ENCODE measurements at regions not wholly inside any gene's neighbourhood (a gene's known extent, or its start where the extent isn't known, plus 50 kb on each side); places are given as distances from the start of the nearest gene placed in this dataset.

DNA sequence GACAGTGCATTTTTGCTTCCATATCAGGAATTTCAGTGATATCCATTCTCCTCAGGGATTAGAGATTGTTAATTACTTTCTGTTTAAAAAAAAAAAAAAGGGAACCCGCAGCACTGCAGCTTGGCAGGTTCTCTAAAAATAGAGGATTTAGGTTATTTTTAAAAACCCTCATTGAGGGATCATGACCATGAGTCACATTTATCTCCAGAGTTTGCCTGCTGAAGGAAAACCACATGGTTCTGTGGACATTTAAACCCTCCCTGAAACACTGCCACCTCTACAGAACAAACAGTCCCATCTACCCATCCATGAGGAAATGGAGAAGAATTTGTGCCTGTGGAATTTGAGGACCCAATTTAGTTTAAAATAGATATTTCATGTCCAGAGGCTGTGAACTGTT lies 66.2 kb upstream of the UBE2E1 start:
- WGBS (ENCODE audit: insufficient coverage), result 38% methylated on average over 1 of the region's 1 CpG
- no peaks in the 10 kb centered on the region for H3K27me3 Mint-ChIP-seq (ENCODE audit: low read depth in 2 of 2)
- H3K36me3 ChIP-seq (ENCODE audit: control insufficient read depth, insufficient read depth, low read length), result no peaks in the 10 kb centered on the region
- H3K9me3 ChIP-seq (ENCODE audit: control insufficient read depth, insufficient read depth, low read length), result no peaks in the 10 kb centered on the region
- intact Hi-C loops (cut with micrococcal nuclease), result no loop called here
- TF ChIP-seq, protein P1, sequence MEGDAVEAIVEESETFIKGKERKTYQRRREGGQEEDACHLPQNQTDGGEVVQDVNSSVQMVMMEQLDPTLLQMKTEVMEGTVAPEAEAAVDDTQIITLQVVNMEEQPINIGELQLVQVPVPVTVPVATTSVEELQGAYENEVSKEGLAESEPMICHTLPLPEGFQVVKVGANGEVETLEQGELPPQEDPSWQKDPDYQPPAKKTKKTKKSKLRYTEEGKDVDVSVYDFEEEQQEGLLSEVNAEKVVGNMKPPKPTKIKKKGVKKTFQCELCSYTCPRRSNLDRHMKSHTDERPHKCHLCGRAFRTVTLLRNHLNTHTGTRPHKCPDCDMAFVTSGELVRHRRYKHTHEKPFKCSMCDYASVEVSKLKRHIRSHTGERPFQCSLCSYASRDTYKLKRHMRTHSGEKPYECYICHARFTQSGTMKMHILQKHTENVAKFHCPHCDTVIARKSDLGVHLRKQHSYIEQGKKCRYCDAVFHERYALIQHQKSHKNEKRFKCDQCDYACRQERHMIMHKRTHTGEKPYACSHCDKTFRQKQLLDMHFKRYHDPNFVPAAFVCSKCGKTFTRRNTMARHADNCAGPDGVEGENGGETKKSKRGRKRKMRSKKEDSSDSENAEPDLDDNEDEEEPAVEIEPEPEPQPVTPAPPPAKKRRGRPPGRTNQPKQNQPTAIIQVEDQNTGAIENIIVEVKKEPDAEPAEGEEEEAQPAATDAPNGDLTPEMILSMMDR (IDR thresholded peaks at IDR 0.05), result no peak
- peaks cover 9% of the 10 kb centered on the region for H3K4me1 ChIP-seq (ENCODE audit: control insufficient read depth, insufficient read depth, low read length)
- H3K27ac Mint-ChIP-seq, result no peak overlapping the region
- ATAC-seq (no peak), DNase-seq (no peak)
- no peaks in the 10 kb centered on the region for H3K27me3 ChIP-seq (ENCODE audit: control insufficient read depth, insufficient read depth, low read length)
- H3K4me1 Mint-ChIP-seq, result peaks cover 11 to 14% of the 10 kb centered on the region in 2 donors
- H3K27ac ChIP-seq (ENCODE audit: low read length), result no peak overlapping the region
- no peaks in the 10 kb centered on the region for H3K9me3 Mint-ChIP-seq
- H3K36me3 Mint-ChIP-seq, result no peaks in the 10 kb centered on the region
- H3K4me3 ChIP-seq (ENCODE audit: low read length), result no peak overlapping the region
- no peak overlapping the region for H3K4me3 Mint-ChIP-seq

DNA sequence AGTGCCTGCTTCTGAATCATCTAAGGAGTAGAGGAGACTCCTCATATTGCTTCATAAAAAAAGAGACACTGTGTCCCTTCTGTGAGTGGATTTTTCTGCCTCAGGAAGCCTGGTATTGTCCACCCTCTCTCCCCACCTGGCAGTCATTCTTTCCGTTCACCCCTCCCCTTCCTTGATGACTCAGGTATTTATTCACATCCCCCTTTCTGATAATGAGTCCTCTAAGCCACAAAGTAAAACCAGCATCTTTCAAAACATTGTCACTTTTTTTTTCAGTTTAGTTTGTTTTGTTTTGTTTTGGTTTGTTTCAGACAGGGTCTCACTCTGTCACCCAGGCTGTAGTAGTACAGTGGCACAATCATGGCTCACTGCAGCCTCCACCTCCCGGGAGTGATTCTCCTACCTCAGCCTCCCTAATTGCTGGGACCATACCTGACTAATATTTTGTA lies 65.2 kb upstream of the UBE2E1 start:
- Histone ChIP-seq H3K27me3 (ENCODE audit: control insufficient read depth, insufficient read depth, low read length) (no peaks in the 10 kb centered on the region), H3K9me3 (ENCODE audit: control insufficient read depth, insufficient read depth, low read length) (no peaks in the 10 kb centered on the region), H3K27ac (ENCODE audit: low read length) (no peak overlapping the region), H3K36me3 (ENCODE audit: control insufficient read depth, insufficient read depth, low read length) (no peaks in the 10 kb centered on the region), H3K4me3 (ENCODE audit: low read length) (no peak overlapping the region), H3K4me1 (ENCODE audit: control insufficient read depth, insufficient read depth, low read length) (peaks cover 9% of the 10 kb centered on the region)
- peak overlapping the region in 1 of 2 donors; percentile 63 for H3K27ac Mint-ChIP-seq
- peak; percentile 52 to 60 (median 57) for ATAC-seq
- H3K4me1 Mint-ChIP-seq, result peaks cover 11 to 14% of the 10 kb centered on the region in 2 donors
- H3K4me3 Mint-ChIP-seq, result no peak overlapping the region
- peak in 1 of 2 donors; percentile 10 for DNase-seq
- TF ChIP-seq, protein P1 (IDR thresholded peaks at IDR 0.05), result no peak
- no peaks in the 10 kb centered on the region for H3K9me3 Mint-ChIP-seq
- intact Hi-C loops (cut with micrococcal nuclease), result no loop called here
- WGBS (ENCODE audit: insufficient coverage), result 13% methylated on average over 1 of the region's 2 CpGs
- no peaks in the 10 kb centered on the region for H3K27me3 Mint-ChIP-seq (ENCODE audit: low read depth in 2 of 2)
- H3K36me3 Mint-ChIP-seq, result no peaks in the 10 kb centered on the region

GRCh38 chr3:23741036-23741706 lies 64.6 kb upstream of the UBE2E1 start:
- TF ChIP-seq, protein P1 (IDR thresholded peaks at IDR 0.05), result no peak
- Histone ChIP-seq H3K27me3 (ENCODE audit: control insufficient read depth, insufficient read depth, low read length) (no peaks in the 10 kb centered on the region), H3K27ac (ENCODE audit: low read length) (no peak overlapping the region), H3K9me3 (ENCODE audit: control insufficient read depth, insufficient read depth, low read length) (no peaks in the 10 kb centered on the region), H3K4me3 (ENCODE audit: low read length) (no peak overlapping the region), H3K36me3 (ENCODE audit: control insufficient read depth, insufficient read depth, low read length) (no peaks in the 10 kb centered on the region), H3K4me1 (ENCODE audit: control insufficient read depth, insufficient read depth, low read length) (peaks cover 9% of the 10 kb centered on the region)
- Mint-ChIP-seq H3K36me3 (no peaks in the 10 kb centered on the region), H3K9me3 (no peaks in the 10 kb centered on the region), H3K27me3 (ENCODE audit: low read depth in 2 of 2) (no peaks in the 10 kb centered on the region), H3K4me1 (peaks cover 11 to 14% of the 10 kb centered on the region in 2 donors), H3K27ac (peak overlapping the region in 1 of 2 donors; percentile 63), H3K4me3 (no peak overlapping the region)
- no peak for DNase-seq
- 74% methylated on average over 7 of the region's 7 CpGs for WGBS (ENCODE audit: insufficient coverage)
- intact Hi-C loops (cut with micrococcal nuclease), result no loop called here
- ATAC-seq, result no peak

Data from natural killer cell (primary cell).